ENCODE measurements at regions not wholly inside any gene's neighbourhood (a gene's known extent, or its start where the extent isn't known, plus 50 kb on each side); places are given as distances from the start of the nearest gene placed in this dataset.

GRCh38 chr9:16025627-16026026, 472.8 kb downstream of the CCDC171 start:
- no peak for TF ChIP-seq CTCF (IDR thresholded peaks at IDR 0.05; ENCODE audit: insufficient read depth, low read length, missing control alignments)
- ChIA-PET CTCF (interaction anchor here (0.8 kb wide), 1 partner anchor 187 kb away, joined by 3 read pairs; no protein-coding TSS in a partner anchor), POLR2A (no interaction called here)
- DNase-seq (ENCODE audit: low read depth, low spot score): no peak
- no peak overlapping the region for H3K4me3 ChIP-seq (ENCODE audit: low read depth, low read length)

- TF ChIP-seq CTCF (IDR thresholded peaks at IDR 0.05; ENCODE audit: insufficient read depth, low read length, missing control alignments): no peak
- CTCF ChIA-PET: no interaction called here
- DNase-seq (ENCODE audit: low read depth, low spot score): no peak
- POLR2A ChIA-PET: interaction anchor here (1.5 kb wide), 1 partner anchor 112 kb away, joined by 5 read pairs; no protein-coding TSS in a partner anchor
- H3K4me3 ChIP-seq (ENCODE audit: low read depth, low read length): no peak overlapping the region
Observed at GRCh38 chr9:16026886-16027285, 474.0 kb downstream of the CCDC171 start.

- ChIA-PET CTCF (interaction anchor here (0.6 to 2.5 kb wide), 4 partner anchors 11 to 105 kb away, joined by 3 to 16 read pairs (median 4); no protein-coding TSS in a partner anchor), POLR2A (interaction anchor here (0.6 kb wide), 1 partner anchor 10 kb away, joined by 3 read pairs; no protein-coding TSS in a partner anchor)
- DNase-seq (ENCODE audit: low read depth, low spot score): no peak
- no peak overlapping the region for H3K4me3 ChIP-seq (ENCODE audit: low read depth, low read length)
- no peak for TF ChIP-seq CTCF (IDR thresholded peaks at IDR 0.05; ENCODE audit: insufficient read depth, low read length, missing control alignments)
Observed at GRCh38 chr9:16028548-16028947, 475.7 kb downstream of the CCDC171 start.

GRCh38 chr9:16029046-16029615, 476.3 kb downstream of the CCDC171 start:
- no peak for TF ChIP-seq CTCF (IDR thresholded peaks at IDR 0.05; ENCODE audit: insufficient read depth, low read length, missing control alignments)
- ChIA-PET CTCF (interaction anchor here (0.6 to 2.5 kb wide), 3 partner anchors 10 to 105 kb away, joined by 3 to 16 read pairs (median 3); no protein-coding TSS in a partner anchor), POLR2A (interaction anchor here (0.6 to 1.1 kb wide), 3 partner anchors 10 to 102 kb away, joined by 3 read pairs; no protein-coding TSS in a partner anchor)
- no peak overlapping the region for H3K4me3 ChIP-seq (ENCODE audit: low read depth, low read length)
- no peak for DNase-seq (ENCODE audit: low read depth, low spot score)

GRCh38 chr9:16029796-16030363, 477.0 kb downstream of the CCDC171 start:
- H3K4me3 ChIP-seq (ENCODE audit: low read depth, low read length): no peak overlapping the region
- no peak for TF ChIP-seq CTCF (IDR thresholded peaks at IDR 0.05; ENCODE audit: insufficient read depth, low read length, missing control alignments)

GRCh38 chr9:16030528-16031185, 477.8 kb downstream of the CCDC171 start:
- TF ChIP-seq CTCF (IDR thresholded peaks at IDR 0.05; ENCODE audit: insufficient read depth, low read length, missing control alignments): no peak
- POLR2A ChIA-PET: interaction anchor here (0.6 kb wide), 1 partner anchor 840 kb away, joined by 4 read pairs; the partner anchor contains the start of gene BNC2
- no peak overlapping the region for H3K4me3 ChIP-seq (ENCODE audit: low read depth, low read length)
- peak; percentile 75 for DNase-seq (ENCODE audit: low read depth, low spot score)
- CTCF ChIA-PET: interaction anchor here (1.4 kb wide), 1 partner anchor 9 kb away, joined by 5 read pairs; no protein-coding TSS in a partner anchor

More at GRCh38 chr9:16029796-16030363, 477.0 kb downstream of the CCDC171 start:
- ChIA-PET CTCF (interaction anchor here (0.7 to 2.5 kb wide), 2 partner anchors 10 to 31 kb away, joined by 3 to 16 read pairs; no protein-coding TSS in a partner anchor), POLR2A (interaction anchor here (0.8 to 1.1 kb wide), 2 partner anchors 10 to 101 kb away, joined by 3 read pairs; no protein-coding TSS in a partner anchor)
- DNase-seq (ENCODE audit: low read depth, low spot score): no peak

Measured in AG04449 (cell line).